GM12878 (cell line): ENCODE measurements at regions not wholly inside any gene's neighbourhood (a gene's known extent, or its start where the extent isn't known, plus 50 kb on each side); places are given as distances from the start of the nearest gene placed in this dataset.

Experiments
- CREM ChIP-seq: IDR thresholded peaks from 2 replicates; pipeline ENCODE4 v1.6.1; 2014; ENCODE audit warnings: antibody characterized with exemption, low read depth
- NBN ChIP-seq: fragments of 450-650 bp; IDR thresholded peaks from 2 replicates; pipeline ENCODE4 v1.6.1; 2016
- TF ChIP-seq, protein P1 (sequence below): fragments of 450-650 bp; IDR thresholded peaks from 2 replicates; pipeline ENCODE4 v1.6.1; 2017; ENCODE audit warnings: antibody characterized with exemption, mild to moderate bottlenecking, moderate library complexity
- TF ChIP-seq, protein P2 (sequence below): fragments of 450-650 bp; IDR thresholded peaks from 2 replicates; pipeline ENCODE4 v1.6.1; 2017; ENCODE audit warnings: mild to moderate bottlenecking, moderate library complexity

DNA sequence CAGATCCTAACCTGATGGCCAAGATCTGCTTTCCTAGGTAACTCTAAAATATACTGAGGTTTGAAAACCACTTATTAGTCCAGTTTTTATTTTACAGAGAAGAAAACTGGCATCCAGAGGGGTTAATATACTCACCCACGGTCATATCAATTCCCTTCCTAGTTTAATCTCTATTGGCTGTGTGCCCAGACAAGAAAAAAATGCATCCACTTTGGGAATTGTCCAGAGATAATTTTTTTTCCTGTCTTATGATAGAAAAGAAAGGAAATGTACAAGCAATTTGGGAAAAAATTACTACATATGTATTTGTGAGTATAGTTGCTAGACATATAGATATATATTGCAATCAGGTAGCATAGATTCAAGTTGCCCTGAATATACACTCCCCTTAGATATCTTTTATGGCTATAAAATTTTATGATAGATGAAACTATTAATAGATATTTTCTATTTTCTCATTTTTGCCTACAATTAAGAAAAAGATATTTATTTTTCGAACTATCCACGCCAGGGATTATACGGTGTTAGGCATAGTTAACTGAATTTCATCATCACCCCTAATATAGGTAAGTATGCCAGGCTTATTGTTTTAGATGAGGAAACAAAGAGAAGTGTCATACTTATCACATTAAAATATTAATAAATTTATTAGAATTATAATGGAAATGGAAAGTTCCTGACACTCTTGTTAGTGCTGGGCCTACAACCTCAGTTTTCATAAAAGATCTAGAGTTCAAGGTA is 100.5 kb upstream of the SLC38A2 start (continued):
- TF ChIP-seq, protein P1, sequence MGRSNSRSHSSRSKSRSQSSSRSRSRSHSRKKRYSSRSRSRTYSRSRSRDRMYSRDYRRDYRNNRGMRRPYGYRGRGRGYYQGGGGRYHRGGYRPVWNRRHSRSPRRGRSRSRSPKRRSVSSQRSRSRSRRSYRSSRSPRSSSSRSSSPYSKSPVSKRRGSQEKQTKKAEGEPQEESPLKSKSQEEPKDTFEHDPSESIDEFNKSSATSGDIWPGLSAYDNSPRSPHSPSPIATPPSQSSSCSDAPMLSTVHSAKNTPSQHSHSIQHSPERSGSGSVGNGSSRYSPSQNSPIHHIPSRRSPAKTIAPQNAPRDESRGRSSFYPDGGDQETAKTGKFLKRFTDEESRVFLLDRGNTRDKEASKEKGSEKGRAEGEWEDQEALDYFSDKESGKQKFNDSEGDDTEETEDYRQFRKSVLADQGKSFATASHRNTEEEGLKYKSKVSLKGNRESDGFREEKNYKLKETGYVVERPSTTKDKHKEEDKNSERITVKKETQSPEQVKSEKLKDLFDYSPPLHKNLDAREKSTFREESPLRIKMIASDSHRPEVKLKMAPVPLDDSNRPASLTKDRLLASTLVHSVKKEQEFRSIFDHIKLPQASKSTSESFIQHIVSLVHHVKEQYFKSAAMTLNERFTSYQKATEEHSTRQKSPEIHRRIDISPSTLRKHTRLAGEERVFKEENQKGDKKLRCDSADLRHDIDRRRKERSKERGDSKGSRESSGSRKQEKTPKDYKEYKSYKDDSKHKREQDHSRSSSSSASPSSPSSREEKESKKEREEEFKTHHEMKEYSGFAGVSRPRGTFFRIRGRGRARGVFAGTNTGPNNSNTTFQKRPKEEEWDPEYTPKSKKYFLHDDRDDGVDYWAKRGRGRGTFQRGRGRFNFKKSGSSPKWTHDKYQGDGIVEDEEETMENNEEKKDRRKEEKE = no peak
- TF ChIP-seq, protein P2, sequence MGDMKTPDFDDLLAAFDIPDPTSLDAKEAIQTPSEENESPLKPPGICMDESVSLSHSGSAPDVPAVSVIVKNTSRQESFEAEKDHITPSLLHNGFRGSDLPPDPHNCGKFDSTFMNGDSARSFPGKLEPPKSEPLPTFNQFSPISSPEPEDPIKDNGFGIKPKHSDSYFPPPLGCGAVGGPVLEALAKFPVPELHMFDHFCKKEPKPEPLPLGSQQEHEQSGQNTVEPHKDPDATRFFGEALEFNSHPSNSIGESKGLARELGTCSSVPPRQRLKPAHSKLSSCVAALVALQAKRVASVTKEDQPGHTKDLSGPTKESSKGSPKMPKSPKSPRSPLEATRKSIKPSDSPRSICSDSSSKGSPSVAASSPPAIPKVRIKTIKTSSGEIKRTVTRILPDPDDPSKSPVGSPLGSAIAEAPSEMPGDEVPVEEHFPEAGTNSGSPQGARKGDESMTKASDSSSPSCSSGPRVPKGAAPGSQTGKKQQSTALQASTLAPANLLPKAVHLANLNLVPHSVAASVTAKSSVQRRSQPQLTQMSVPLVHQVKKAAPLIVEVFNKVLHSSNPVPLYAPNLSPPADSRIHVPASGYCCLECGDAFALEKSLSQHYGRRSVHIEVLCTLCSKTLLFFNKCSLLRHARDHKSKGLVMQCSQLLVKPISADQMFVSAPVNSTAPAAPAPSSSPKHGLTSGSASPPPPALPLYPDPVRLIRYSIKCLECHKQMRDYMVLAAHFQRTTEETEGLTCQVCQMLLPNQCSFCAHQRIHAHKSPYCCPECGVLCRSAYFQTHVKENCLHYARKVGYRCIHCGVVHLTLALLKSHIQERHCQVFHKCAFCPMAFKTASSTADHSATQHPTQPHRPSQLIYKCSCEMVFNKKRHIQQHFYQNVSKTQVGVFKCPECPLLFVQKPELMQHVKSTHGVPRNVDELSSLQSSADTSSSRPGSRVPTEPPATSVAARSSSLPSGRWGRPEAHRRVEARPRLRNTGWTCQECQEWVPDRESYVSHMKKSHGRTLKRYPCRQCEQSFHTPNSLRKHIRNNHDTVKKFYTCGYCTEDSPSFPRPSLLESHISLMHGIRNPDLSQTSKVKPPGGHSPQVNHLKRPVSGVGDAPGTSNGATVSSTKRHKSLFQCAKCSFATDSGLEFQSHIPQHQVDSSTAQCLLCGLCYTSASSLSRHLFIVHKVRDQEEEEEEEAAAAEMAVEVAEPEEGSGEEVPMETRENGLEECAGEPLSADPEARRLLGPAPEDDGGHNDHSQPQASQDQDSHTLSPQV = no peak
- TF ChIP-seq NBN (no peak), CREM (no peak)
